ENCODE measurements at regions not wholly inside any gene's neighbourhood (a gene's known extent, or its start where the extent isn't known, plus 50 kb on each side); places are given as distances from the start of the nearest gene placed in this dataset.

DNA sequence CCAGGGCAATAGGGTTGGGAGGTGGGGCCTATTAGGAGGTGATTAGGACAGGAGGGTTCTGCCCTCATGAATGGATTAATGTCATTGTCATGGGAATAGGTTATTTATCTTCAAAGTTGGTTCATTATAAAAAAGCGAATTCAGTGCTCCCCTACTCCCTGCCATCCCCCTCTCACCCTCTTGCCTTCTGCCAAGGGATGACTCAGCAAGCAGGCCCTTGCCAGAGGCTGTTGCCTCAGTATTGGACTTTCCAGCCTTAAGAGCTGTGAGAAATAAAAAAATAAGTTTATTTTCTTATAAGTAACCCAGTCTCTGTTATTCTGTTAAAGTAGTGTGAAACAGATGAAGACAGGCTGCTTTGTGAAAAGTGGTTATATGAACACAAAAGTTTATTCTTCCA lies 381.1 kb upstream of the ZFP64 start:
- TF ChIP-seq, protein P1, sequence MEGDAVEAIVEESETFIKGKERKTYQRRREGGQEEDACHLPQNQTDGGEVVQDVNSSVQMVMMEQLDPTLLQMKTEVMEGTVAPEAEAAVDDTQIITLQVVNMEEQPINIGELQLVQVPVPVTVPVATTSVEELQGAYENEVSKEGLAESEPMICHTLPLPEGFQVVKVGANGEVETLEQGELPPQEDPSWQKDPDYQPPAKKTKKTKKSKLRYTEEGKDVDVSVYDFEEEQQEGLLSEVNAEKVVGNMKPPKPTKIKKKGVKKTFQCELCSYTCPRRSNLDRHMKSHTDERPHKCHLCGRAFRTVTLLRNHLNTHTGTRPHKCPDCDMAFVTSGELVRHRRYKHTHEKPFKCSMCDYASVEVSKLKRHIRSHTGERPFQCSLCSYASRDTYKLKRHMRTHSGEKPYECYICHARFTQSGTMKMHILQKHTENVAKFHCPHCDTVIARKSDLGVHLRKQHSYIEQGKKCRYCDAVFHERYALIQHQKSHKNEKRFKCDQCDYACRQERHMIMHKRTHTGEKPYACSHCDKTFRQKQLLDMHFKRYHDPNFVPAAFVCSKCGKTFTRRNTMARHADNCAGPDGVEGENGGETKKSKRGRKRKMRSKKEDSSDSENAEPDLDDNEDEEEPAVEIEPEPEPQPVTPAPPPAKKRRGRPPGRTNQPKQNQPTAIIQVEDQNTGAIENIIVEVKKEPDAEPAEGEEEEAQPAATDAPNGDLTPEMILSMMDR (IDR thresholded peaks at IDR 0.05) = no peak
- TF ChIP-seq POLR2AphosphoS5 (IDR thresholded peaks at IDR 0.05) (no peak), POLR2A (IDR thresholded peaks at IDR 0.05) (no peak)

Measured in prostate gland (tissue), 2 donors.